AG09309 (cell line): ENCODE measurements at regions not wholly inside any gene's neighbourhood (a gene's known extent, or its start where the extent isn't known, plus 50 kb on each side); places are given as distances from the start of the nearest gene placed in this dataset.

Source experiments
- DNase-seq: peaks from one replicate; pipeline ENCODE4 v3.0.0-alpha.2; 2010; ENCODE audit warnings: low read depth
- H3K4me3 ChIP-seq: 2 replicates; pipeline ENCODE4 v1.5.1; 2011; ENCODE audit warnings: mild to moderate bottlenecking, low read depth, low read length, moderate library complexity; ENCODE audit not compliant: control insufficient read depth
- CTCF ChIP-seq: IDR thresholded peaks from 2 replicates; pipeline ENCODE4 v1.5.1; 2011; ENCODE audit warnings: mild to moderate bottlenecking, low read depth, low read length, inconsistent platforms; ENCODE audit not compliant: insufficient read depth, control insufficient read depth; ENCODE audit errors: missing control alignments

GRCh38 chr14:27242874-27243273 lies 645.0 kb upstream of the NOVA1 start:
- no peak overlapping the region for H3K4me3 ChIP-seq
- no peak for TF ChIP-seq CTCF
- no peak for DNase-seq

GRCh38 chr14:27243365-27243764 lies 645.5 kb upstream of the NOVA1 start:
- no peak for TF ChIP-seq CTCF
- H3K4me3 ChIP-seq: no peak overlapping the region
- no peak for DNase-seq

- no peak for TF ChIP-seq CTCF
Observed at GRCh38 chr14:27245947-27246346, 648.1 kb upstream of the NOVA1 start.

DNA sequence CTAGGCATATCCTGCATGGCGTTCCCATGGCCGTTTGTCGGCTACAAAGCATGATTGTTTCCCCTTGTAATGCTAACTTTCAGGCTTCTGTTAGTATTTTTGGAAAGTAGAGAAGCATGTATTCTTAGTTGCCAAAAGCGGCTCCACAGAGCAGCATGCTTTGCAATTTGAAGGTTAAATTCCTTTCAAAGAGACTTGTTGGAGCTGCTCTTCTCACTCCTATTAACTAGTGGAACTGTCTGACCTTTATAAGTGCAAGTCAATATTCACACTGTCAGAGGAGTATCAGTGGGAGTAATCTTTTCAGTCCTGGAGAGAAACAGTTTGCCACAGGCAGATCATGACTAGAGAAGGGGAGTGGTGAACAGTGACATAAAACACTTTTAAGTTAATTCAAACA lies 656.1 kb upstream of the NOVA1 start:
- no peak for TF ChIP-seq CTCF
- DNase-seq: no peak

More at GRCh38 chr14:27245947-27246346, 648.1 kb upstream of the NOVA1 start:
- DNase-seq: no peak
- H3K4me3 ChIP-seq: no peak overlapping the region

GRCh38 chr14:27256805-27257204 lies 659.0 kb upstream of the NOVA1 start:
- TF ChIP-seq CTCF: no peak

More for the DNA sequence above, 656.1 kb upstream of the NOVA1 start:
- H3K4me3 ChIP-seq: no peak overlapping the region

DNA sequence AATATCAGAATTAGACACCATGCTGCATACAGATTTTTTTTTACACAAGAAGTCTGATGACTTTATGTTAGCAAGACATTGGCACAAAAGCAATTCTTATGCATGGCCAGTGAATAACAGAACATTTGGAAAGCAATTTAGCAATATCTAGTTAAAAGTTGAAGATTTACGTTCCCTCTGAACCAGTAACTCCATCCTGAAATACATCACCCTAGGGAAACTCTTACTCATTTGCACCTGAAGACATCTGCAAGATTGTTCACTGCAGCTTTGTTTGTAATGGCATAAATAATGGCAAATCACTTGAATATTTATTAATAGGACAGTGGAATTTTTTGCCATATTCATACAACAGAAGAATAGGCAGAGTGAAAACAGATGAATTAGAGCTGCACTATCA lies 670.0 kb upstream of the NOVA1 start:
- H3K4me3 ChIP-seq: no peak overlapping the region
- no peak for DNase-seq
- TF ChIP-seq CTCF: no peak

More at GRCh38 chr14:27256805-27257204, 659.0 kb upstream of the NOVA1 start:
- no peak for DNase-seq
- H3K4me3 ChIP-seq: no peak overlapping the region

DNA sequence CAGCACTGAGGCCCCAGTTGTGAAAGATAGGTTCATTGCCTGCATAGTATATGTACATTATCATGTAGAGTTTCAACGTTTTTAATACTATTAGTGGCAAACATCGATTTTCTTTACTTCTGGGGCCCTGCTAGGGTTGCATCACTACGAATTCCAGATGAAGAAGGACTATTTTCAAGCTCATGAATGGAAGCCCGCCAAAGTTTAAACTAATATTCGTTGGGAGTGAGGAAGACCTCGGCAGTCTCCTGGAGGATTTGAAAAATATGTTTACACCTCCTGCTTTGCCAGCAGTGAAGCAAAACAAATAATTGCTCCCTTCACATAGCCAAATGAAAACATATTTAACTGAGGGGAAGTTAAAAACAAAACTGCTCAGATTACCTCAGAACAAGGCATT lies 672.9 kb upstream of the NOVA1 start:
- no peak for DNase-seq
- no peak for TF ChIP-seq CTCF
- H3K4me3 ChIP-seq: no peak overlapping the region
